Heart left ventricle (tissue), 13 donors: ENCODE measurements at regions not wholly inside any gene's neighbourhood (a gene's known extent, or its start where the extent isn't known, plus 50 kb on each side); places are given as distances from the start of the nearest gene placed in this dataset.

Experiments
- POLR2A ChIP-seq, 2 donors: fragments of 450-650 bp; IDR thresholded peaks; one replicate each; pipeline ENCODE4 v1.6.1; 2017; ENCODE audit warnings: antibody characterized with exemption in 2 of 2, mild to moderate bottlenecking in 2 of 2, moderate library complexity in 2 of 2
- TF ChIP-seq, protein P1 (sequence below), 12 donors: fragments of 200-600 bp; sonication (generic) in 4 of 12; IDR thresholded peaks; one replicate each; pipeline versions ENCODE4 v1.5.0 to v1.8.0; 2018 to 2022; ENCODE audit warnings: antibody characterized with exemption in 12 of 12, mild to moderate bottlenecking in 5 of 12
- donor health status: ischemic (EF 13 %, LVEDD 7.1; RV severe dilation, severe dysfunction).
- donor health status: DM: no; HTN: yes; CAD: no.
- donor health status: DM: no; HTN: no; CAD: no.
- donor health status: ischemic (EF 25% LVEDD 6.9; RV normal size, moderate dysfunction).
- donor health status: ischemic (EF 25% LVEDD 5.7; RV mildly dilated, moderate dysfunction).
- donor health status: ischemic (EF 35%, LVEDD 5.7; RV mildly dilated, moderate dysfunction).
- donor health status: nonischemic (EF 11% LVEDD 7.7; RV severe dilation, severe dysfunction).
- donor health status: DM: yes; HTN: yes; CAD: no.
- donor health status: PGD.
- donor health status: ischemic (EF 29% LVEDD 5.4; RV normal size, mild dysfunction).
- donor health status: nonischemic (EF 23%, LVEDD 6.1; RV moderate dilation, normal function).

- TF ChIP-seq, protein P1, sequence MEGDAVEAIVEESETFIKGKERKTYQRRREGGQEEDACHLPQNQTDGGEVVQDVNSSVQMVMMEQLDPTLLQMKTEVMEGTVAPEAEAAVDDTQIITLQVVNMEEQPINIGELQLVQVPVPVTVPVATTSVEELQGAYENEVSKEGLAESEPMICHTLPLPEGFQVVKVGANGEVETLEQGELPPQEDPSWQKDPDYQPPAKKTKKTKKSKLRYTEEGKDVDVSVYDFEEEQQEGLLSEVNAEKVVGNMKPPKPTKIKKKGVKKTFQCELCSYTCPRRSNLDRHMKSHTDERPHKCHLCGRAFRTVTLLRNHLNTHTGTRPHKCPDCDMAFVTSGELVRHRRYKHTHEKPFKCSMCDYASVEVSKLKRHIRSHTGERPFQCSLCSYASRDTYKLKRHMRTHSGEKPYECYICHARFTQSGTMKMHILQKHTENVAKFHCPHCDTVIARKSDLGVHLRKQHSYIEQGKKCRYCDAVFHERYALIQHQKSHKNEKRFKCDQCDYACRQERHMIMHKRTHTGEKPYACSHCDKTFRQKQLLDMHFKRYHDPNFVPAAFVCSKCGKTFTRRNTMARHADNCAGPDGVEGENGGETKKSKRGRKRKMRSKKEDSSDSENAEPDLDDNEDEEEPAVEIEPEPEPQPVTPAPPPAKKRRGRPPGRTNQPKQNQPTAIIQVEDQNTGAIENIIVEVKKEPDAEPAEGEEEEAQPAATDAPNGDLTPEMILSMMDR (IDR thresholded peaks at IDR 0.05), result no peak
- no peak for TF ChIP-seq POLR2A (IDR thresholded peaks at IDR 0.05)
Observed at GRCh38 chr22:27246558-27246957, 555.0 kb downstream of the MN1 start.
